OCI-LY7 (cell line): ENCODE measurements at regions not wholly inside any gene's neighbourhood (a gene's known extent, or its start where the extent isn't known, plus 50 kb on each side); places are given as distances from the start of the nearest gene placed in this dataset.
"Not testable (repeated sequence)": the region's sequence is repeated elsewhere in the genome, so short reads cannot be mapped to it uniquely, and the experiment has no call there.

Experiments used
- EZH2phosphoT487 ChIP-seq: fragments of 200-600 bp; sonication (generic); IDR thresholded peaks from 2 replicates; pipeline ENCODE4 v1.6.1; 2018; ENCODE audit warnings: low read depth, borderline replicate concordance, mild to moderate bottlenecking, mixed run types, antibody characterized with exemption, low read length, moderate library complexity, mixed read lengths
- TF ChIP-seq, protein P1 (sequence below): fragments of 200-600 bp; sonication (generic); conservative IDR thresholded peaks from 2 replicates; pipeline ENCODE4 v1.5.1; 2014; ENCODE audit warnings: mild to moderate bottlenecking, antibody characterized with exemption, low read length, moderate library complexity, mixed read lengths

DNA sequence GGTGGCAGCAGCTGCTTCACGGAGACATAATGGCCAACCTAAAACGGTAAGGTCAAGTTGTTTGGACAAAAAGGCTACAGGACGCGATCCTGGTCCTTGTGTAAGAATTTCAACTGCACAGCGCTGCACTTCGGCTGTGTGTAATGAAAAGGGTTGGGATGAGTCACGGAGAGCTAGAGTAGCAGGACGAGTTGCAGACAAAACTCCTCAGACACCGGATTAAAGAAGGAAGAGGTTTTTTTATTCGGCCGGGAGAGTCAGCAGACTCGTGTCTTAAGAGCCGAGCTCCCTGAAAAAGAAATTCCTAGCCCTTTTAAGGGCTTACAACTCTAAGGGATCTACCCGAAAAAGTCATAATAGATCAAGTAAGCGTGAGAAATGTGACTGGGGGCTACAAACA is 124.2 kb upstream of the CCZ1B start:
- TF ChIP-seq, protein P1, sequence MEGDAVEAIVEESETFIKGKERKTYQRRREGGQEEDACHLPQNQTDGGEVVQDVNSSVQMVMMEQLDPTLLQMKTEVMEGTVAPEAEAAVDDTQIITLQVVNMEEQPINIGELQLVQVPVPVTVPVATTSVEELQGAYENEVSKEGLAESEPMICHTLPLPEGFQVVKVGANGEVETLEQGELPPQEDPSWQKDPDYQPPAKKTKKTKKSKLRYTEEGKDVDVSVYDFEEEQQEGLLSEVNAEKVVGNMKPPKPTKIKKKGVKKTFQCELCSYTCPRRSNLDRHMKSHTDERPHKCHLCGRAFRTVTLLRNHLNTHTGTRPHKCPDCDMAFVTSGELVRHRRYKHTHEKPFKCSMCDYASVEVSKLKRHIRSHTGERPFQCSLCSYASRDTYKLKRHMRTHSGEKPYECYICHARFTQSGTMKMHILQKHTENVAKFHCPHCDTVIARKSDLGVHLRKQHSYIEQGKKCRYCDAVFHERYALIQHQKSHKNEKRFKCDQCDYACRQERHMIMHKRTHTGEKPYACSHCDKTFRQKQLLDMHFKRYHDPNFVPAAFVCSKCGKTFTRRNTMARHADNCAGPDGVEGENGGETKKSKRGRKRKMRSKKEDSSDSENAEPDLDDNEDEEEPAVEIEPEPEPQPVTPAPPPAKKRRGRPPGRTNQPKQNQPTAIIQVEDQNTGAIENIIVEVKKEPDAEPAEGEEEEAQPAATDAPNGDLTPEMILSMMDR, result not testable (repeated sequence)
- TF ChIP-seq EZH2phosphoT487, result not testable (repeated sequence)
